ENCODE measurements at regions not wholly inside any gene's neighbourhood (a gene's known extent, or its start where the extent isn't known, plus 50 kb on each side); places are given as distances from the start of the nearest gene placed in this dataset.

GRCh38 chr7:46080595-46081159, 159.6 kb upstream of the IGFBP3 start:
- TF ChIP-seq POLR2A (IDR thresholded peaks at IDR 0.05) (no peak), CTCF (IDR thresholded peaks at IDR 0.05 in 4 of 5, conservative IDR thresholded peaks at IDR 0.05 in 1 of 5) (no peak)
